Neural crest cell (in vitro differentiated cells): ENCODE measurements at regions not wholly inside any gene's neighbourhood (a gene's known extent, or its start where the extent isn't known, plus 50 kb on each side); places are given as distances from the start of the nearest gene placed in this dataset.
"Not testable (repeated sequence)": the region's sequence is repeated elsewhere in the genome, so short reads cannot be mapped to it uniquely, and the experiment has no call there.

ENCODE experiments used
- DNase-seq: peaks from one replicate; pipeline ENCODE4 v3.0.0; 2021; ENCODE audit warnings: low read depth, mixed read lengths, low spot score
- H3K27ac Mint-ChIP-seq: one replicate; pipeline ENCODE4 v1.8.0; 2021; ENCODE audit warnings: mild to moderate bottlenecking, mixed read lengths; ENCODE audit not compliant: unreplicated experiment
- H3K27me3 Mint-ChIP-seq: 2 replicates; pipeline ENCODE4 v1.8.0; 2021; ENCODE audit warnings: low read depth, mild to moderate bottlenecking, mixed read lengths
- H3K36me3 Mint-ChIP-seq: 2 replicates; pipeline ENCODE4 v1.8.0; 2021; ENCODE audit warnings: low read depth, mild to moderate bottlenecking, mixed read lengths
- H3K4me1 Mint-ChIP-seq: 2 replicates; pipeline ENCODE4 v1.8.0; 2021; ENCODE audit warnings: mixed read lengths
- H3K4me3 Mint-ChIP-seq: one replicate; pipeline ENCODE4 v1.8.0; 2021; ENCODE audit warnings: mild to moderate bottlenecking, mixed read lengths
- H3K9me3 Mint-ChIP-seq: 2 replicates; pipeline ENCODE4 v1.8.0; 2021; ENCODE audit warnings: mixed read lengths
- TF ChIP-seq, protein P1 (sequence below): fragments of 200-600 bp; sonication (generic); conservative IDR thresholded peaks from 2 replicates; pipeline ENCODE4 v1.5.0; 2021; ENCODE audit warnings: antibody characterized with exemption, mild to moderate bottlenecking

DNA sequence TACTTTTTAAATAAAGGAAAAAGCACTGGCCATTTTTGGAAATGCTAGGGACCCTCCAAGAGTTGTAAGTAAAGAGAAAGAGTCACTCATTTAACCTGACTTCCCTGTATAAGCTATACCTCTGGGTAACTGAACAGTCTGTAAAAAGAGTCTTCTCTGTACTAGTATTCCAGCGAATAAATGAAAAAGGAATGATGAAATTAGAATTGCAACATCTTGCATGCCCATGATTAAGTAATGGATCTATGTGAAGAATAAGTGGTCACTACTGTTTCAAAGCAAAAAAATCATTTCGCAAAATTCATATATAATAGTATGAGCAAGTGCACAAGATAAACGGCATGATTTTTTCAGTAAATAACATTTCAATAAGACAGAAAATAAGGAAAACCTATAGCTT is 116.8 kb downstream of the ZFAND4 start:
- no peak for DNase-seq
- TF ChIP-seq, protein P1, sequence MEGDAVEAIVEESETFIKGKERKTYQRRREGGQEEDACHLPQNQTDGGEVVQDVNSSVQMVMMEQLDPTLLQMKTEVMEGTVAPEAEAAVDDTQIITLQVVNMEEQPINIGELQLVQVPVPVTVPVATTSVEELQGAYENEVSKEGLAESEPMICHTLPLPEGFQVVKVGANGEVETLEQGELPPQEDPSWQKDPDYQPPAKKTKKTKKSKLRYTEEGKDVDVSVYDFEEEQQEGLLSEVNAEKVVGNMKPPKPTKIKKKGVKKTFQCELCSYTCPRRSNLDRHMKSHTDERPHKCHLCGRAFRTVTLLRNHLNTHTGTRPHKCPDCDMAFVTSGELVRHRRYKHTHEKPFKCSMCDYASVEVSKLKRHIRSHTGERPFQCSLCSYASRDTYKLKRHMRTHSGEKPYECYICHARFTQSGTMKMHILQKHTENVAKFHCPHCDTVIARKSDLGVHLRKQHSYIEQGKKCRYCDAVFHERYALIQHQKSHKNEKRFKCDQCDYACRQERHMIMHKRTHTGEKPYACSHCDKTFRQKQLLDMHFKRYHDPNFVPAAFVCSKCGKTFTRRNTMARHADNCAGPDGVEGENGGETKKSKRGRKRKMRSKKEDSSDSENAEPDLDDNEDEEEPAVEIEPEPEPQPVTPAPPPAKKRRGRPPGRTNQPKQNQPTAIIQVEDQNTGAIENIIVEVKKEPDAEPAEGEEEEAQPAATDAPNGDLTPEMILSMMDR = no peak
- Mint-ChIP-seq H3K9me3 (no peaks in the 10 kb centered on the region), H3K4me1 (peaks cover 12% of the 10 kb centered on the region), H3K4me3 (no peak overlapping the region), H3K27ac (no peak overlapping the region), H3K36me3 (peaks cover 6% of the 10 kb centered on the region), H3K27me3 (no peaks in the 10 kb centered on the region)

DNA sequence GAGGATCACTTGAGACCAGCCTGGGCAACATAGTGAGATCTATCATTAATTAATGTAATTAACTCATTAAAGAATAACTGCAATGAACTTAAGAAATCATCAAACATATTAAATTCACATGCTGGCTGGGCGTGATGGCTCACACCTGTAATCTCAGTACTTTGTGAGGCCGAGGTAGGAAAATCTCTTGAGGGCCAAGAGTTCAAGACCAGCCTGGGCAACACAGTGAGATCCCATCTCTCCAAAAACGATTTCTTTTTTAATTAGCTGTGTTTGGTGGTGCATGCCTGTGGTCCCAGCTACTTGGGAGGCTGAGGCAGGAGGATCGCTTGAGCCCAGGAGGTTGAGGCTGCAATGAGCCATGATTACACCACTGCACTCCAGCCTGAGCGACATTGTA is 117.2 kb downstream of the ZFAND4 start:
- not testable (repeated sequence) for H3K4me3 Mint-ChIP-seq

DNA sequence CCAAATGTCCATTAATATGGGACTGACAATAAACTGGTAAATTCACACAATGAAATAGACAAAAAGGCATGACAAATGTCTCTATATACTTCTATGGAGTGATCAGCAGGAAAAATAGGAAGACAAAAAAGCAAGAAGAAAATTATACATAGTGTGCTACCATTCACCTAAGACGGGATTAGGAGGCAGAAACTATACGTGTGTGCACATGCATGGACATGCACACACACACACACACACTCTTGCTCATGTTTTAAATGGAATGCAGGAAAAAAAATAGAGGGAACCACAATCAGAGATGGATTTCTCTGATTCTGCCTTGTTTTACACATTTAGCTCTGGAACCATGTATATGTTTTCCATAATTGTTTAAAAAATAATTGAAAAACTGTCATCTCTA is 119.0 kb downstream of the ZFAND4 start:
- no peak for DNase-seq
- no peaks in the 10 kb centered on the region for H3K9me3 Mint-ChIP-seq
- no peaks in the 10 kb centered on the region for H3K36me3 Mint-ChIP-seq
- TF ChIP-seq, protein P1 = no peak
- no peak overlapping the region for H3K4me3 Mint-ChIP-seq
- H3K27me3 Mint-ChIP-seq = no peaks in the 10 kb centered on the region
- H3K27ac Mint-ChIP-seq = no peak overlapping the region
- peaks cover 11% of the 10 kb centered on the region for H3K4me1 Mint-ChIP-seq

More for the DNA sequence above, 117.2 kb downstream of the ZFAND4 start:
- H3K27ac Mint-ChIP-seq, H3K27me3 Mint-ChIP-seq, DNase-seq, H3K36me3 Mint-ChIP-seq, H3K9me3 Mint-ChIP-seq: not testable (repeated sequence)
- H3K4me1 Mint-ChIP-seq = peaks cover 12% of the 10 kb centered on the region

DNA sequence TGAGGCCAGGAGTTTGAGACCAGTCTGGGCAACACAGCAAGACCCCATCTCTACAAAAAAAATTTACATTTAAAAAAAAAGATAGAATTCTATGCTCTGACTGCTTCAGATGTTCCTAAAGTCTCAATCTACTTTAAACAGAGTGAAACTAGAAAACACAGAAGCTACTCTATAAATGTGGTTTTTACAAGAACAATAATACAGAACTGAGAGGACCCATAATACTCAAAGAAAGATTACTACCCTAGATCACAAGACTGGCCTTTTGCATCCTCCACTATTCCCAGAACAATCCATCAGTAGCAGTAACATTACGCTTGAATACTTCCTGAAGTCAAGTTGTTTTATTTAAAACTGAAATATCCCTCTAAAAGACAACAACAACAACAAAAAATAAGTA is 119.4 kb downstream of the ZFAND4 start:
- Mint-ChIP-seq H3K27ac (no peak overlapping the region), H3K9me3 (no peaks in the 10 kb centered on the region), H3K27me3 (no peaks in the 10 kb centered on the region), H3K4me1 (peaks cover 7% of the 10 kb centered on the region), H3K4me3 (no peak overlapping the region), H3K36me3 (no peaks in the 10 kb centered on the region)
- no peak for DNase-seq
- TF ChIP-seq, protein P1 = no peak

DNA sequence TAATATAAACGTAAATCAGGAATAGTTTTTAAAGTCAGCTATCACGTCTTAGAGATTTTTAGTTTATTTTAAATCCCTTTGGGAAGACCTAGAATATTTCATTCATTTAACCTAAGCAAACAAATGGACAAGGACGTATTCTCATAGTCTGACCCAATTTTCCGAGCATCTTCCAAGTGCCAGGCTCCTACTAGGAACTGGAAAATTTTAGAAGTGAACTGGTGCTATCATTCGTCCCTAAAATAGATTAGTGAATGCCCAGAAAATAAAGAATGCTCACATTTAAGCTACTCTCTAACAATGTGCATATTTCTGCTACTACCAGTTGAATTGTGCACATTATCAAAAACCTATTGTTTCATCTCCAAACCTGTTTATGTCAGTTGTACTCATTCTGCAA is 120.1 kb downstream of the ZFAND4 start:
- no peaks in the 10 kb centered on the region for H3K36me3 Mint-ChIP-seq
- H3K9me3 Mint-ChIP-seq = no peaks in the 10 kb centered on the region
- no peaks in the 10 kb centered on the region for H3K27me3 Mint-ChIP-seq
- H3K4me1 Mint-ChIP-seq = peaks cover 3% of the 10 kb centered on the region
- H3K4me3 Mint-ChIP-seq = no peak overlapping the region
- TF ChIP-seq, protein P1 = no peak
- DNase-seq = no peak
- no peak overlapping the region for H3K27ac Mint-ChIP-seq

DNA sequence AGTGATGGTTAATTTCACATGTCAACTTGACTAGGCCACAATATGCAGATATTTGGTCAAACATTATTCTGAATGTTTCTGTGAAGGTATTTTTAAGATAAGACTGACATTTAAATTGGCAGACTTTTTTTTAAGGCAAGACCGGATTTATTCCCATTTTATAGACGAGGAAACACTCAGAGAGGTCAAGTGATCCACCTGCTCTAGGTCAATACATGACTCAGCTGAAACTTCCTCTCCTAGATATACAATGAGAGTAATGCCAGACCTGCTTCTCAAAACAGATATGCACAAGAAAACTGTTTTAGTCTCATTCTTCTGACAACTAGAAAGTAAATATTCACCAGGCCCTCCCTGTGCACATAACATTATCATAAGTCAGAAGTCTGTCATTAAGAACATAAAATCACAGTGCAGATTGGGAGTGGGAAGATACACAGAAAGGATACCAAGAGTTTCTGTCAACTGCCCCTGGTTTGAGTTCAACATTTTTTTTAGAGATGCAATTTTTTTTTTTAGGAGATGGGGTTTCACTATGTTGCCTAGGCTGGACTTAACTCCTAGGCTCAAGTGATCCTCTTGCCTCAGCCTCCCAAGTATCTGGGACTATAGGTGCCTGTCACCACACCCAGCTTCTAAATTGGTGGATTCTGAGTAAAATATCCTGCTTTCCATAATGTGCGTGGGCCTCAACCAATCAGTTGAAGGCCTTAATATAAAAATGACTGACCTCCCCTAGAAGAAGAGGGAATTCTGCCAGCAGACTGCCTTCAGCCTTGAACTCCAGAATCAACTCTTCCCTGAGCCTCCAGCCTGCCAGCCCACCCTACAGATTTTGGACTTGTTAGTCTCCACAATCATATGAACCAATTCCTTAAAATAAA is 121.4 kb downstream of the ZFAND4 start:
- no peaks in the 10 kb centered on the region for H3K9me3 Mint-ChIP-seq
- no peak for DNase-seq
- no peaks in the 10 kb centered on the region for H3K4me1 Mint-ChIP-seq
- H3K27ac Mint-ChIP-seq = no peak overlapping the region
- no peaks in the 10 kb centered on the region for H3K36me3 Mint-ChIP-seq
- TF ChIP-seq, protein P1 = no peak
- no peak overlapping the region for H3K4me3 Mint-ChIP-seq
- H3K27me3 Mint-ChIP-seq = no peaks in the 10 kb centered on the region
